ENCODE measurements at regions not wholly inside any gene's neighbourhood (a gene's known extent, or its start where the extent isn't known, plus 50 kb on each side); places are given as distances from the start of the nearest gene placed in this dataset.

GRCh38 chr15:81611679-81612078, 237.7 kb upstream of the TMC3 start:
- Histone ChIP-seq H3K79me2 (ENCODE audit: insufficient read depth, low read length) (no peaks in the 10 kb centered on the region), H2AFZ (ENCODE audit: low read length) (no peak overlapping the region), H3K36me3 (ENCODE audit: insufficient read depth, low read length) (no peaks in the 10 kb centered on the region), H4K20me1 (ENCODE audit: insufficient read depth, low read length, poor library complexity, severe bottlenecking) (no peaks in the 10 kb centered on the region), H3K9me2 (replicated peaks; ENCODE audit: low read depth, low read length) (no peaks in the 10 kb centered on the region), H3K9ac (ENCODE audit: low read depth, low read length, poor library complexity, severe bottlenecking) (no peak overlapping the region), H3K4me1 (ENCODE audit: insufficient read depth, low read length, poor library complexity, severe bottlenecking) (peaks cover 3% of the 10 kb centered on the region), H3K4me2 (ENCODE audit: low read depth, low read length, poor library complexity, severe bottlenecking) (no peak overlapping the region), H3K27me3 (ENCODE audit: insufficient read depth, low read length, poor library complexity, severe bottlenecking) (no peaks in the 10 kb centered on the region), H3F3A (ENCODE audit: low read depth) (no peaks in the 10 kb centered on the region), H3K9me3 (ENCODE audit: insufficient read depth, low read depth, low read length) (no peaks in the 10 kb centered on the region), H3K4me3 (ENCODE audit: low read length, poor library complexity, severe bottlenecking) (no peak overlapping the region)
- TF ChIP-seq CTCF (conservative IDR thresholded peaks at IDR 0.05; ENCODE audit: low read length) (no peak), EZH2phosphoT487 (IDR thresholded peaks at IDR 0.05; ENCODE audit: borderline replicate concordance) (no peak)

GRCh38 chr15:81608309-81608829, 234.4 kb upstream of the TMC3 start:
- Histone ChIP-seq H4K20me1 (ENCODE audit: insufficient read depth, low read length, poor library complexity, severe bottlenecking) (no peaks in the 10 kb centered on the region), H3K36me3 (ENCODE audit: insufficient read depth, low read length) (no peaks in the 10 kb centered on the region), H3K4me3 (ENCODE audit: low read length, poor library complexity, severe bottlenecking) (no peak overlapping the region), H3K9me3 (ENCODE audit: insufficient read depth, low read depth, low read length) (no peaks in the 10 kb centered on the region), H3K27me3 (ENCODE audit: insufficient read depth, low read length, poor library complexity, severe bottlenecking) (no peaks in the 10 kb centered on the region), H3K79me2 (ENCODE audit: insufficient read depth, low read length) (no peaks in the 10 kb centered on the region), H3K4me1 (ENCODE audit: insufficient read depth, low read length, poor library complexity, severe bottlenecking) (peaks cover 3% of the 10 kb centered on the region), H3K9me2 (replicated peaks; ENCODE audit: low read depth, low read length) (no peaks in the 10 kb centered on the region), H3K9ac (ENCODE audit: low read depth, low read length, poor library complexity, severe bottlenecking) (no peak overlapping the region), H2AFZ (ENCODE audit: low read length) (no peak overlapping the region), H3F3A (ENCODE audit: low read depth) (no peaks in the 10 kb centered on the region), H3K4me2 (ENCODE audit: low read depth, low read length, poor library complexity, severe bottlenecking) (no peak overlapping the region)
- TF ChIP-seq EZH2phosphoT487 (IDR thresholded peaks at IDR 0.05; ENCODE audit: borderline replicate concordance) (no peak), CTCF (conservative IDR thresholded peaks at IDR 0.05; ENCODE audit: low read length) (no peak)

- H4K20me1 ChIP-seq (ENCODE audit: insufficient read depth, low read length, poor library complexity, severe bottlenecking), result no peaks in the 10 kb centered on the region
- H3K79me2 ChIP-seq (ENCODE audit: insufficient read depth, low read length), result no peaks in the 10 kb centered on the region
- no peaks in the 10 kb centered on the region for H3K36me3 ChIP-seq (ENCODE audit: insufficient read depth, low read length)
- no peaks in the 10 kb centered on the region for H3K4me1 ChIP-seq (ENCODE audit: insufficient read depth, low read length, poor library complexity, severe bottlenecking)
- no peak overlapping the region for H3K4me3 ChIP-seq (ENCODE audit: low read length, poor library complexity, severe bottlenecking)
- H3K4me2 ChIP-seq (ENCODE audit: low read depth, low read length, poor library complexity, severe bottlenecking), result no peak overlapping the region
- H3F3A ChIP-seq (ENCODE audit: low read depth), result no peaks in the 10 kb centered on the region
- H3K9me2 ChIP-seq (replicated peaks; ENCODE audit: low read depth, low read length), result no peaks in the 10 kb centered on the region
- TF ChIP-seq EZH2phosphoT487 (IDR thresholded peaks at IDR 0.05; ENCODE audit: borderline replicate concordance), result no peak
- no peak for TF ChIP-seq CTCF (conservative IDR thresholded peaks at IDR 0.05; ENCODE audit: low read length)
- no peak overlapping the region for H3K9ac ChIP-seq (ENCODE audit: low read depth, low read length, poor library complexity, severe bottlenecking)
- H2AFZ ChIP-seq (ENCODE audit: low read length), result no peak overlapping the region
- H3K27me3 ChIP-seq (ENCODE audit: insufficient read depth, low read length, poor library complexity, severe bottlenecking), result no peaks in the 10 kb centered on the region
- no peaks in the 10 kb centered on the region for H3K9me3 ChIP-seq (ENCODE audit: insufficient read depth, low read depth, low read length)
These were observed 230.7 kb upstream of the TMC3 start for GRCh38 chr15:81604713-81605112.

All from Loucy (cell line).